KMS-11 (cell line): ENCODE measurements at regions not wholly inside any gene's neighbourhood (a gene's known extent, or its start where the extent isn't known, plus 50 kb on each side); places are given as distances from the start of the nearest gene placed in this dataset.

ENCODE experiments used
- H2AFZ ChIP-seq: fragments of 200-600 bp; sonication (generic); 2 replicates; pipeline ENCODE4 v1.6.1; 2016; ENCODE audit warnings: antibody characterized with exemption, mixed run types, low read depth
- H3K27ac ChIP-seq: fragments of 200-600 bp; sonication (generic); 2 replicates; pipeline ENCODE4 v1.6.1; 2016; ENCODE audit warnings: mild to moderate bottlenecking, mixed run types
- H3K27me3 ChIP-seq: fragments of 200-600 bp; sonication (generic); 2 replicates; pipeline ENCODE4 v1.6.1; 2017; ENCODE audit warnings: mild to moderate bottlenecking, low read depth, mixed run types, moderate library complexity; ENCODE audit not compliant: insufficient read depth
- H3K36me3 ChIP-seq: fragments of 200-600 bp; sonication (generic); 2 replicates; pipeline ENCODE4 v1.6.1; 2017; ENCODE audit warnings: mild to moderate bottlenecking, mixed run types; ENCODE audit not compliant: insufficient read depth
- H3K4me1 ChIP-seq: fragments of 200-600 bp; sonication (generic); 2 replicates; pipeline ENCODE4 v1.6.1; 2016; ENCODE audit warnings: mild to moderate bottlenecking, low read depth, mixed run types; ENCODE audit not compliant: poor library complexity, severe bottlenecking
- H3K4me2 ChIP-seq: fragments of 200-600 bp; sonication (generic); 2 replicates; pipeline ENCODE4 v1.7.0; 2016; ENCODE audit warnings: mild to moderate bottlenecking, mixed run types
- H3K4me3 ChIP-seq: fragments of 200-600 bp; sonication (generic); IDR thresholded peaks from 2 replicates; pipeline ENCODE4 v1.6.1; 2017; ENCODE audit warnings: low read depth, low read length, mixed read lengths; ENCODE audit not compliant: insufficient read depth
- H3K79me2 ChIP-seq: fragments of 200-600 bp; sonication (generic); 2 replicates; pipeline ENCODE4 v1.6.1; 2016; ENCODE audit warnings: low read depth, mixed run types; ENCODE audit not compliant: insufficient read depth
- H3K9ac ChIP-seq: fragments of 200-600 bp; sonication (generic); 2 replicates; pipeline ENCODE4 v1.6.1; 2016; ENCODE audit warnings: mild to moderate bottlenecking, mixed run types
- H4K20me1 ChIP-seq: fragments of 200-600 bp; sonication (generic); 2 replicates; pipeline ENCODE4 v1.6.1; 2016; ENCODE audit warnings: mild to moderate bottlenecking, mixed run types; ENCODE audit not compliant: insufficient read depth
- TF ChIP-seq, protein P1 (sequence below): fragments of 200-600 bp; sonication (generic); conservative IDR thresholded peaks from 2 replicates; pipeline ENCODE4 v1.6.1; 2017; ENCODE audit warnings: low read depth, mild to moderate bottlenecking, antibody characterized with exemption, low read length, moderate library complexity, mixed read lengths

DNA sequence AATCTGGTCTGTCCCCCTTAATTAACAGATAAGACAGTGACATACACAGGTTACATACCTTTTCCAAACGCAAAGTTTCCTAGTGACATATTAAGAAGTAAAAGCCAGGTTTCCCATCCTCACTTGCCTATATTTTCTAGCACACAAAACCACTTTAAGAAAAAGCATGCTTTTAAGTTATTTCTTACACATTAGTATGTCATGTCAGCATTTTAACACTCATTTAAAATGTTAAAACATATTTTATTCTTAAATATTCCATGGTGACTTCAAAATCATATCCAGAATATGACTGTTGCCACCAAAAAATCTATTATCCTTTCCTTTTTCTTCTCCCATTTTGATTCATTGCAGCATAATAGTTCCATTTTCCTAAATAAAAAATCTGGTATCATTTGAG, 1830.2 kb downstream of the STIM2 start:
- Histone ChIP-seq H3K4me2 (no peak overlapping the region), H2AFZ (no peak overlapping the region), H4K20me1 (no peaks in the 10 kb centered on the region), H3K27ac (no peak overlapping the region), H3K9ac (no peak overlapping the region), H3K4me1 (no peaks in the 10 kb centered on the region), H3K79me2 (no peaks in the 10 kb centered on the region), H3K27me3 (no peaks in the 10 kb centered on the region), H3K4me3 (no peak overlapping the region), H3K36me3 (no peaks in the 10 kb centered on the region)
- TF ChIP-seq, protein P1, sequence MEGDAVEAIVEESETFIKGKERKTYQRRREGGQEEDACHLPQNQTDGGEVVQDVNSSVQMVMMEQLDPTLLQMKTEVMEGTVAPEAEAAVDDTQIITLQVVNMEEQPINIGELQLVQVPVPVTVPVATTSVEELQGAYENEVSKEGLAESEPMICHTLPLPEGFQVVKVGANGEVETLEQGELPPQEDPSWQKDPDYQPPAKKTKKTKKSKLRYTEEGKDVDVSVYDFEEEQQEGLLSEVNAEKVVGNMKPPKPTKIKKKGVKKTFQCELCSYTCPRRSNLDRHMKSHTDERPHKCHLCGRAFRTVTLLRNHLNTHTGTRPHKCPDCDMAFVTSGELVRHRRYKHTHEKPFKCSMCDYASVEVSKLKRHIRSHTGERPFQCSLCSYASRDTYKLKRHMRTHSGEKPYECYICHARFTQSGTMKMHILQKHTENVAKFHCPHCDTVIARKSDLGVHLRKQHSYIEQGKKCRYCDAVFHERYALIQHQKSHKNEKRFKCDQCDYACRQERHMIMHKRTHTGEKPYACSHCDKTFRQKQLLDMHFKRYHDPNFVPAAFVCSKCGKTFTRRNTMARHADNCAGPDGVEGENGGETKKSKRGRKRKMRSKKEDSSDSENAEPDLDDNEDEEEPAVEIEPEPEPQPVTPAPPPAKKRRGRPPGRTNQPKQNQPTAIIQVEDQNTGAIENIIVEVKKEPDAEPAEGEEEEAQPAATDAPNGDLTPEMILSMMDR = no peak

- H3K27me3 ChIP-seq = no peaks in the 10 kb centered on the region
- no peaks in the 10 kb centered on the region for H3K36me3 ChIP-seq
- no peaks in the 10 kb centered on the region for H4K20me1 ChIP-seq
- H3K79me2 ChIP-seq = no peaks in the 10 kb centered on the region
- no peak overlapping the region for H3K9ac ChIP-seq
- H3K4me3 ChIP-seq = no peak overlapping the region
- TF ChIP-seq, protein P1 = no peak
- H3K27ac ChIP-seq = no peak overlapping the region
- no peaks in the 10 kb centered on the region for H3K4me1 ChIP-seq
- no peak overlapping the region for H3K4me2 ChIP-seq
- no peak overlapping the region for H2AFZ ChIP-seq
Observed at GRCh38 chr4:28702571-28702970, 1841.9 kb downstream of the STIM2 start.

- no peak overlapping the region for H2AFZ ChIP-seq
- H3K27me3 ChIP-seq = no peaks in the 10 kb centered on the region
- H3K9ac ChIP-seq = no peak overlapping the region
- H4K20me1 ChIP-seq = no peaks in the 10 kb centered on the region
- no peaks in the 10 kb centered on the region for H3K36me3 ChIP-seq
- no peak overlapping the region for H3K4me2 ChIP-seq
- no peak overlapping the region for H3K4me3 ChIP-seq
- no peaks in the 10 kb centered on the region for H3K79me2 ChIP-seq
- H3K27ac ChIP-seq = no peak overlapping the region
- H3K4me1 ChIP-seq = no peaks in the 10 kb centered on the region
- TF ChIP-seq, protein P1 = no peak
Observed at GRCh38 chr4:28709891-28710290, 1849.2 kb downstream of the STIM2 start.

GRCh38 chr4:28723371-28723770, 1862.7 kb downstream of the STIM2 start:
- Histone ChIP-seq H2AFZ (no peak overlapping the region), H3K4me3 (no peak overlapping the region), H4K20me1 (no peaks in the 10 kb centered on the region), H3K4me1 (no peaks in the 10 kb centered on the region), H3K27ac (no peak overlapping the region), H3K27me3 (no peaks in the 10 kb centered on the region), H3K9ac (no peak overlapping the region), H3K79me2 (no peaks in the 10 kb centered on the region), H3K4me2 (no peak overlapping the region), H3K36me3 (no peaks in the 10 kb centered on the region)
- TF ChIP-seq, protein P1 = no peak
